MCF 10A (cell line): ENCODE measurements at regions not wholly inside any gene's neighbourhood (a gene's known extent, or its start where the extent isn't known, plus 50 kb on each side); places are given as distances from the start of the nearest gene placed in this dataset.

Source experiments
- BruUV-seq: library from RNA; stranded (reverse); fragments of 400-500 nt; replicated peaks from 2 replicates; lab custom pipeline; 2021; lab: Mats Ljungman, UMichigan
- CTCF ChIA-PET: fragments of 300-600 bp; sonication (Branson Sonifier 250); formaldehyde crosslinking; extraction: SDS; loops from one replicate; lab custom pipeline; 2021; ENCODE audit warnings: antibody characterized with exemption, inconsistent platforms; lab: Yijun Ruan, JAX
- POLR2A ChIA-PET: fragments of 300-600, 350-650 bp; sonication (Branson Sonifier 250); formaldehyde crosslinking; extraction: SDS; loops from one replicate; lab custom pipeline; 2020; ENCODE audit warnings: antibody characterized with exemption, inconsistent platforms; lab: Yijun Ruan, JAX
- DNase-seq: peaks from one replicate; pipeline ENCODE4 v3.0.0-alpha.2; 2018; ENCODE audit not compliant: unreplicated experiment
- H3K27ac Mint-ChIP-seq: one replicate; pipeline ENCODE4 v1.8.0; 2022; ENCODE audit warnings: mild to moderate bottlenecking, low read depth, mixed read lengths; ENCODE audit not compliant: unreplicated experiment
- H3K27me3 Mint-ChIP-seq: one replicate; pipeline ENCODE4 v1.8.0; 2022; ENCODE audit warnings: mixed read lengths; ENCODE audit not compliant: insufficient read depth, unreplicated experiment
- H3K36me3 Mint-ChIP-seq: one replicate; pipeline ENCODE4 v1.8.0; 2022; ENCODE audit warnings: mild to moderate bottlenecking, moderate library complexity, mixed read lengths; ENCODE audit not compliant: insufficient read depth, unreplicated experiment
- H3K4me1 Mint-ChIP-seq: one replicate; pipeline ENCODE4 v1.8.0; 2022; ENCODE audit warnings: mixed read lengths; ENCODE audit not compliant: insufficient read depth, unreplicated experiment
- H3K4me3 Mint-ChIP-seq: one replicate; pipeline ENCODE4 v1.8.0; 2022; ENCODE audit warnings: mild to moderate bottlenecking, moderate library complexity, mixed read lengths; ENCODE audit not compliant: unreplicated experiment
- H3K9me3 Mint-ChIP-seq: one replicate; pipeline ENCODE4 v1.8.0; 2022; ENCODE audit warnings: mixed read lengths; ENCODE audit not compliant: unreplicated experiment
- CTCF ChIP-seq: fragments of 200-600 bp; IDR thresholded peaks from one replicate; pipeline ENCODE4 v1.8.0; 2022; ENCODE audit warnings: antibody characterized with exemption, mild to moderate bottlenecking; ENCODE audit not compliant: unreplicated experiment
- intact Hi-C: fragments of 100-400 bp; cut with micrococcal nuclease; formaldehyde crosslinking; loops from 2 replicates; pipeline ENCODE4 v1.14.1; 2022

- ChIA-PET POLR2A (interaction anchor here (0.9 kb wide), 1 partner anchor 11 kb away, joined by 3 read pairs; no protein-coding TSS in a partner anchor), CTCF (interaction anchor here (0.6 kb wide), 1 partner anchor 1499 kb away, joined by 3 read pairs; no protein-coding TSS in a partner anchor)
- Mint-ChIP-seq H3K4me3 (no peak overlapping the region), H3K27ac (no peak overlapping the region), H3K4me1 (no peaks in the 10 kb centered on the region), H3K27me3 (no peaks in the 10 kb centered on the region), H3K36me3 (no peaks in the 10 kb centered on the region), H3K9me3 (no peaks in the 10 kb centered on the region)
- intact Hi-C loops = no loop called here
- DNase-seq = no peak
- BruUV-seq = no TSS peak
- TF ChIP-seq CTCF = no peak
Measured at GRCh38 chr2:234853729-234854128, 98.1 kb upstream of the SH3BP4 start.

- Mint-ChIP-seq H3K27ac (no peak overlapping the region), H3K9me3 (no peaks in the 10 kb centered on the region), H3K27me3 (no peaks in the 10 kb centered on the region), H3K4me3 (no peak overlapping the region), H3K4me1 (no peaks in the 10 kb centered on the region), H3K36me3 (no peaks in the 10 kb centered on the region)
- no peak for DNase-seq
- ChIA-PET CTCF (no interaction called here), POLR2A (interaction anchor here (1.5 kb wide), 1 partner anchor 10 kb away, joined by 5 read pairs; no protein-coding TSS in a partner anchor)
- intact Hi-C loops = no loop called here
- TF ChIP-seq CTCF = no peak
- BruUV-seq = no TSS peak
Measured at GRCh38 chr2:234852941-234853340, 98.9 kb upstream of the SH3BP4 start.

- intact Hi-C loops = no loop called here
- CTCF ChIA-PET = interaction anchor here (1.0 kb wide), 1 partner anchor 8 kb away, joined by 3 read pairs; no protein-coding TSS in a partner anchor
Measured at GRCh38 chr2:234852035-234852434, 99.8 kb upstream of the SH3BP4 start.

GRCh38 chr2:234851451-234851850 is 100.4 kb upstream of the SH3BP4 start:
- intact Hi-C loops = no loop called here
- no TSS peak for BruUV-seq
- Mint-ChIP-seq H3K27me3 (no peaks in the 10 kb centered on the region), H3K9me3 (no peaks in the 10 kb centered on the region), H3K27ac (no peak overlapping the region), H3K36me3 (no peaks in the 10 kb centered on the region), H3K4me1 (no peaks in the 10 kb centered on the region), H3K4me3 (no peak overlapping the region)
- no peak for DNase-seq
- ChIA-PET CTCF (interaction anchor here (1.0 kb wide), 1 partner anchor 8 kb away, joined by 3 read pairs; no protein-coding TSS in a partner anchor), POLR2A (interaction anchor here (1.5 kb wide), 1 partner anchor 9 kb away, joined by 5 read pairs; no protein-coding TSS in a partner anchor)
- no peak for TF ChIP-seq CTCF

More at GRCh38 chr2:234852035-234852434, 99.8 kb upstream of the SH3BP4 start:
- no TSS peak for BruUV-seq
- no peak overlapping the region for H3K4me3 Mint-ChIP-seq
- H3K27ac Mint-ChIP-seq = no peak overlapping the region
- no peak for TF ChIP-seq CTCF
- H3K27me3 Mint-ChIP-seq = no peaks in the 10 kb centered on the region
- no peak for DNase-seq
- H3K4me1 Mint-ChIP-seq = no peaks in the 10 kb centered on the region
- H3K36me3 Mint-ChIP-seq = no peaks in the 10 kb centered on the region
- POLR2A ChIA-PET = interaction anchor here (1.5 kb wide), 1 partner anchor 10 kb away, joined by 5 read pairs; no protein-coding TSS in a partner anchor
- no peaks in the 10 kb centered on the region for H3K9me3 Mint-ChIP-seq
